IMR-90 (cell line): ENCODE measurements at regions not wholly inside any gene's neighbourhood (a gene's known extent, or its start where the extent isn't known, plus 50 kb on each side); places are given as distances from the start of the nearest gene placed in this dataset.

Source experiments
- ATAC-seq: fragments of 200-7000 bp; cut with Tn5 transposase; 2 replicates; pipeline ENCODE4 v1.9.1; 2020; ENCODE audit warnings: low read depth, mild to moderate bottlenecking, moderate library complexity
- BruUV-seq: library from RNA; stranded (reverse); fragments of 400-500 nt; replicated peaks from 2 replicates; lab custom pipeline; 2021; lab: Mats Ljungman, UMichigan
- CTCF ChIA-PET: fragments of 300-600 bp; formaldehyde crosslinking; extraction: SDS; loops from one replicate; lab custom pipeline; 2021; ENCODE audit warnings: antibody characterized with exemption; lab: Yijun Ruan, JAX
- POLR2A ChIA-PET: fragments of 300-600 bp; sonication (Branson Sonifier 250); formaldehyde crosslinking; loops from one replicate; lab custom pipeline; 2022; ENCODE audit warnings: antibody characterized with exemption; ENCODE audit not compliant: unreplicated experiment; lab: Charles Lee
- DNase-seq: peaks from one replicate; pipeline ENCODE4 v3.0.0; 2013
- H2AFZ ChIP-seq: replicated peaks from 2 replicates; pipeline ENCODE3; 2013; ENCODE audit warnings: low read length, mild to moderate bottlenecking; ENCODE audit not compliant: poor library complexity
- H2AK5ac ChIP-seq: 2 replicates; pipeline ENCODE4 v1.6.1; 2013; ENCODE audit warnings: low read depth, low read length, inconsistent platforms
- H2AK9ac ChIP-seq: replicated peaks from 2 replicates; pipeline ENCODE3; 2013; ENCODE audit warnings: mild to moderate bottlenecking, low read depth, low read length, moderate library complexity; ENCODE audit not compliant: poor library complexity
- H2BK120ac ChIP-seq: 2 replicates; pipeline ENCODE4 v1.6.1; 2013; ENCODE audit warnings: low read depth, low read length, inconsistent platforms
- H2BK15ac ChIP-seq: 3 replicates; pipeline ENCODE4 v1.6.1; 2013; ENCODE audit warnings: low read depth, low read length, inconsistent platforms
- H2BK20ac ChIP-seq: 2 replicates; pipeline ENCODE4 v1.6.1; 2013; ENCODE audit warnings: low read depth, mild to moderate bottlenecking, inconsistent platforms, low read length, moderate library complexity
- H2BK5ac ChIP-seq: 2 replicates; pipeline ENCODE4 v1.6.1; 2013; ENCODE audit warnings: mild to moderate bottlenecking, low read depth, low read length, inconsistent platforms; ENCODE audit not compliant: poor library complexity, severe bottlenecking
- H3K14ac ChIP-seq: replicated peaks from 2 replicates; pipeline ENCODE4 v1.6.1; 2013; ENCODE audit warnings: low read depth, low read length, inconsistent platforms
- H3K18ac ChIP-seq: 2 replicates; pipeline ENCODE4 v1.6.1; 2013; ENCODE audit warnings: low read depth, low read length, control low read depth
- H3K23ac ChIP-seq: 2 replicates; pipeline ENCODE4 v1.6.1; 2013; ENCODE audit warnings: low read depth, low read length, inconsistent platforms
- H3K27ac ChIP-seq: 2 replicates; pipeline ENCODE4 v1.5.1; 2013; ENCODE audit warnings: mild to moderate bottlenecking, control low read depth, low read length; ENCODE audit not compliant: insufficient read depth
- H3K27me3 ChIP-seq: 2 replicates; pipeline ENCODE4 v1.6.1; 2013; ENCODE audit warnings: low read length; ENCODE audit not compliant: control insufficient read depth, insufficient read depth
- H3K36me3 ChIP-seq: 2 replicates; pipeline ENCODE4 v1.6.1; 2013; ENCODE audit warnings: low read length, mixed read lengths; ENCODE audit not compliant: control insufficient read depth, insufficient read depth
- H3K4ac ChIP-seq: 2 replicates; pipeline ENCODE4 v1.6.1; 2013; ENCODE audit warnings: low read depth, low read length, inconsistent platforms
- H3K4me1 ChIP-seq: 2 replicates; pipeline ENCODE4 v1.6.1; 2013; ENCODE audit warnings: low read length, mixed read lengths; ENCODE audit not compliant: control insufficient read depth, insufficient read depth
- H3K4me2 ChIP-seq: 2 replicates; pipeline ENCODE4 v1.6.1; 2013; ENCODE audit warnings: low read depth, mild to moderate bottlenecking, control low read depth, low read length, moderate library complexity
- H3K4me3 ChIP-seq: 2 replicates; pipeline ENCODE4 v1.5.1; 2013; ENCODE audit warnings: low read depth, mild to moderate bottlenecking, control low read depth, low read length, moderate library complexity; ENCODE audit not compliant: insufficient read depth
- H3K56ac ChIP-seq: 2 replicates; pipeline ENCODE4 v1.6.1; 2013; ENCODE audit warnings: low read length, inconsistent platforms; ENCODE audit not compliant: insufficient read depth; ENCODE audit errors: extremely low read depth
- H3K79me1 ChIP-seq, 2 experiments: 2 replicates each; pipeline ENCODE4 v1.6.1; 2013; ENCODE audit warnings: low read length in 2 of 2, inconsistent platforms in 1 of 2, low read depth in 1 of 2
- H3K9ac ChIP-seq: 2 replicates; pipeline ENCODE4 v1.6.1; 2013; ENCODE audit warnings: low read depth, low read length, control low read depth
- H3K9me1 ChIP-seq: 2 replicates; pipeline ENCODE4 v1.6.1; 2013; ENCODE audit warnings: low read length, inconsistent platforms; ENCODE audit not compliant: insufficient read depth
- H3K9me3 ChIP-seq: 2 replicates; pipeline ENCODE4 v1.6.1; 2013; ENCODE audit warnings: low read length; ENCODE audit not compliant: control insufficient read depth, insufficient read depth
- H4K20me1 ChIP-seq: 2 replicates; pipeline ENCODE4 v1.6.1; 2013; ENCODE audit warnings: low read length, inconsistent platforms; ENCODE audit not compliant: insufficient read depth
- H4K5ac ChIP-seq: 2 replicates; pipeline ENCODE4 v1.6.1; 2013; ENCODE audit warnings: mild to moderate bottlenecking, low read depth, low read length, control low read depth
- H4K8ac ChIP-seq, 2 experiments: 2 replicates each; pipeline ENCODE4 v1.6.1; 2013; ENCODE audit warnings: low read depth in 2 of 2, low read length in 2 of 2, control low read depth in 1 of 2, inconsistent platforms in 1 of 2
- H4K91ac ChIP-seq: 2 replicates; pipeline ENCODE4 v1.6.1; 2013; ENCODE audit warnings: low read depth, low read length, inconsistent platforms; ENCODE audit not compliant: insufficient read depth
- CEBPB ChIP-seq: IDR thresholded peaks from 2 replicates; pipeline ENCODE4 v1.6.1; 2012; ENCODE audit warnings: low read depth, low read length, improper control_type of control experiment
- FOS ChIP-seq: fragments of 150-350 bp; IDR thresholded peaks from 2 replicates; pipeline ENCODE4 v1.6.1; 2016; ENCODE audit warnings: low read depth, low read length
- POLR2A ChIP-seq: IDR thresholded peaks from 2 replicates; pipeline ENCODE4 v1.6.1; 2012; ENCODE audit warnings: mild to moderate bottlenecking, low read depth, low read length
- WGBS, 2 experiments: methylation state at CpG; one replicate each; pipeline versions ENCODE4 v1.1.5 to v1.1.7; 2013; ENCODE audit warnings: missing lambda C conversion rate in 2 of 2; ENCODE audit not compliant: insufficient read length in 1 of 2; ENCODE audit errors: extremely low coverage in 2 of 2; 5-methylcytosine and 5-hydroxymethylcytosine counted together
- dilution Hi-C: fragments of 300-500 bp; cut with HindIII; formaldehyde crosslinking; loops from one replicate; pipeline ENCODE4 v1.14.3; 2018; ENCODE audit warnings: low sequenced_read_pairs; ENCODE audit not compliant: unreplicated experiment
- in situ Hi-C: fragments of 300-500 bp; cut with MboI; formaldehyde crosslinking; loops from 3 replicates; pipeline ENCODE4 v1.14.3; 2019; ENCODE audit warnings: low sequenced_read_pairs, inconsistent platforms, mixed read lengths
- intact Hi-C: fragments of 100-400 bp; cut with micrococcal nuclease; formaldehyde crosslinking; loops from 2 replicates; pipeline ENCODE4 v1.10.0; 2022
- TF ChIP-seq, protein P1 (sequence below): fragments of 150-350 bp; IDR thresholded peaks from 2 replicates; pipeline ENCODE4 v1.6.1; 2016; ENCODE audit warnings: low read depth, mild to moderate bottlenecking, low read length, moderate library complexity, borderline replicate concordance
- TF ChIP-seq, protein P2 (sequence below): fragments of 150-350 bp; IDR thresholded peaks from 2 replicates; pipeline ENCODE4 v1.6.1; 2017; ENCODE audit warnings: mild to moderate bottlenecking, antibody characterized with exemption, low read length, low read depth
- TF ChIP-seq, protein P3 (sequence below): conservative IDR thresholded peaks from 2 replicates; pipeline ENCODE4 v1.5.1; 2012; ENCODE audit warnings: mild to moderate bottlenecking, low read depth, low read length, improper control_type of control experiment

DNA sequence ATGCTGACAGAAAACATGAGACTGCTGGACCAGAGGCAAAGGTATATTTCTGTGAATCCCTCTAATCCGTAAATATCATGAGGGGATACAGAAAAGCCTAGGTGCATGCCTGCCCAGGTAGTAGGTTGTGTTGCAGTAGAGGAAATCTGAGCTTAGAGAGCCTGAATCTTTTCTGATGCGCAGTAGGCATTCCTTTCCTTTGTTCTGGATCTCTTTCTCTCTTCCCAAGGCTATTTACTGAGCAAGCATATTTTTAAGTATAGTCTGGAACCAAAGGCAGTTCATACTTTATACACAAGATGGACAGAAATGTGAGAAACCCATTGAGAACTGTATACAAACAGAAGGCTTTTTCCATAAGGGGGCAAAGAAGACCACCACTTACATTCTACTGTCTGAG lies 359.3 kb downstream of the TMEM161B start:
- Histone ChIP-seq H4K5ac (no peak overlapping the region), H2BK20ac (no peak overlapping the region), H3K27me3 (no peaks in the 10 kb centered on the region), H3K4me3 (no peak overlapping the region), H3K4me2 (no peak overlapping the region), H3K9ac (no peak overlapping the region), H2BK15ac (no peak overlapping the region), H2AK9ac (no peak overlapping the region), H2BK120ac (no peak overlapping the region), H3K23ac (no peak overlapping the region), H3K36me3 (no peaks in the 10 kb centered on the region), H3K14ac (no peak overlapping the region), H3K79me1 (no peaks in the 10 kb centered on the region), H4K8ac (no peak overlapping the region), H3K56ac (no peak overlapping the region), H3K9me1 (no peaks in the 10 kb centered on the region), H3K4ac (no peak overlapping the region), H2AK5ac (no peak overlapping the region), H2AFZ (no peak overlapping the region), H4K91ac (no peak overlapping the region), H3K9me3 (no peaks in the 10 kb centered on the region), H2BK5ac (no peak overlapping the region), H3K18ac (no peak overlapping the region), H4K20me1 (no peaks in the 10 kb centered on the region), H3K4me1 (no peaks in the 10 kb centered on the region), H3K27ac (no peak overlapping the region)
- dilution Hi-C loops (no loop called here), in situ Hi-C loops (no loop called here), intact Hi-C loops (no loop called here)
- ATAC-seq (no peak), DNase-seq (no peak)
- no TSS peak for BruUV-seq
- POLR2A ChIA-PET, result no interaction called here
- TF ChIP-seq, protein P1, sequence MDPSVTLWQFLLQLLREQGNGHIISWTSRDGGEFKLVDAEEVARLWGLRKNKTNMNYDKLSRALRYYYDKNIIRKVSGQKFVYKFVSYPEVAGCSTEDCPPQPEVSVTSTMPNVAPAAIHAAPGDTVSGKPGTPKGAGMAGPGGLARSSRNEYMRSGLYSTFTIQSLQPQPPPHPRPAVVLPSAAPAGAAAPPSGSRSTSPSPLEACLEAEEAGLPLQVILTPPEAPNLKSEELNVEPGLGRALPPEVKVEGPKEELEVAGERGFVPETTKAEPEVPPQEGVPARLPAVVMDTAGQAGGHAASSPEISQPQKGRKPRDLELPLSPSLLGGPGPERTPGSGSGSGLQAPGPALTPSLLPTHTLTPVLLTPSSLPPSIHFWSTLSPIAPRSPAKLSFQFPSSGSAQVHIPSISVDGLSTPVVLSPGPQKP, result no peak
- TF ChIP-seq FOS (no peak), POLR2A (no peak), CEBPB (no peak)
- TF ChIP-seq, protein P2, sequence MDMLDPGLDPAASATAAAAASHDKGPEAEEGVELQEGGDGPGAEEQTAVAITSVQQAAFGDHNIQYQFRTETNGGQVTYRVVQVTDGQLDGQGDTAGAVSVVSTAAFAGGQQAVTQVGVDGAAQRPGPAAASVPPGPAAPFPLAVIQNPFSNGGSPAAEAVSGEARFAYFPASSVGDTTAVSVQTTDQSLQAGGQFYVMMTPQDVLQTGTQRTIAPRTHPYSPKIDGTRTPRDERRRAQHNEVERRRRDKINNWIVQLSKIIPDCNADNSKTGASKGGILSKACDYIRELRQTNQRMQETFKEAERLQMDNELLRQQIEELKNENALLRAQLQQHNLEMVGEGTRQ, result no peak
- TF ChIP-seq, protein P3, sequence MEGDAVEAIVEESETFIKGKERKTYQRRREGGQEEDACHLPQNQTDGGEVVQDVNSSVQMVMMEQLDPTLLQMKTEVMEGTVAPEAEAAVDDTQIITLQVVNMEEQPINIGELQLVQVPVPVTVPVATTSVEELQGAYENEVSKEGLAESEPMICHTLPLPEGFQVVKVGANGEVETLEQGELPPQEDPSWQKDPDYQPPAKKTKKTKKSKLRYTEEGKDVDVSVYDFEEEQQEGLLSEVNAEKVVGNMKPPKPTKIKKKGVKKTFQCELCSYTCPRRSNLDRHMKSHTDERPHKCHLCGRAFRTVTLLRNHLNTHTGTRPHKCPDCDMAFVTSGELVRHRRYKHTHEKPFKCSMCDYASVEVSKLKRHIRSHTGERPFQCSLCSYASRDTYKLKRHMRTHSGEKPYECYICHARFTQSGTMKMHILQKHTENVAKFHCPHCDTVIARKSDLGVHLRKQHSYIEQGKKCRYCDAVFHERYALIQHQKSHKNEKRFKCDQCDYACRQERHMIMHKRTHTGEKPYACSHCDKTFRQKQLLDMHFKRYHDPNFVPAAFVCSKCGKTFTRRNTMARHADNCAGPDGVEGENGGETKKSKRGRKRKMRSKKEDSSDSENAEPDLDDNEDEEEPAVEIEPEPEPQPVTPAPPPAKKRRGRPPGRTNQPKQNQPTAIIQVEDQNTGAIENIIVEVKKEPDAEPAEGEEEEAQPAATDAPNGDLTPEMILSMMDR, result no peak
- no CpG with 5 or more reads among the region's 2 CpGs for WGBS, 2 experiments
- CTCF ChIA-PET, result no interaction called here
